ENCODE measurements at regions not wholly inside any gene's neighbourhood (a gene's known extent, or its start where the extent isn't known, plus 50 kb on each side); places are given as distances from the start of the nearest gene placed in this dataset.

DNA sequence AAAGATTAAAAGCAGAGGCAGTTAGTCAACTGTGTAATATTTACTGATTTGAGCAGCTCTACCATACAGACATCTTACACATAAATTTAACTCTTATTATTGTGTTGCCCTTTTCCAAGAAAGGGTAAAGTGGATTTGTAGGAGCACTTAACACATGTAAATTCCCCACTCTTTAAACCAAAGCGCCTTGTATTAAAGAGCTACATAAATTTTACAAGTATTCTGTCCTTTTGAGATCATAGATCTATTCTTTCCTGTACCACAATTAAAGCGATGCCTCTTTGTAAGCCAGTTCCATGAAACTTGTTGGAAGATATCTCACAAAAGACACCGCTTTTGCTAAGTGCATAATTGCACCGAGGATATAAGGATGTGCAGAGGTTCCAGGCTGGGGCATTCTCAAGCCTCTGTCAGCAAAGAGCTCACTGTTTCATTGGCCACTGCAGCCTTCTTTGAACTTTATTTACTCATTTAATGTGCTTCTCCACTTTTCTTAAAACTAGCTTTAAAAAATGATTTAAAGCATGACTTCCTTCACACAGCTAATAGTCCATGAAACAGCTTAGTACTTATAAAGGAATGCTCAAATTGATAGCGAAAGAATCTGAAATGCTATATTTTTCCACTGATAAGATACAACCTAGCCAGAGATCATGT lies 520.0 kb upstream of the TCF4 start:
- TF ChIP-seq, protein P1, sequence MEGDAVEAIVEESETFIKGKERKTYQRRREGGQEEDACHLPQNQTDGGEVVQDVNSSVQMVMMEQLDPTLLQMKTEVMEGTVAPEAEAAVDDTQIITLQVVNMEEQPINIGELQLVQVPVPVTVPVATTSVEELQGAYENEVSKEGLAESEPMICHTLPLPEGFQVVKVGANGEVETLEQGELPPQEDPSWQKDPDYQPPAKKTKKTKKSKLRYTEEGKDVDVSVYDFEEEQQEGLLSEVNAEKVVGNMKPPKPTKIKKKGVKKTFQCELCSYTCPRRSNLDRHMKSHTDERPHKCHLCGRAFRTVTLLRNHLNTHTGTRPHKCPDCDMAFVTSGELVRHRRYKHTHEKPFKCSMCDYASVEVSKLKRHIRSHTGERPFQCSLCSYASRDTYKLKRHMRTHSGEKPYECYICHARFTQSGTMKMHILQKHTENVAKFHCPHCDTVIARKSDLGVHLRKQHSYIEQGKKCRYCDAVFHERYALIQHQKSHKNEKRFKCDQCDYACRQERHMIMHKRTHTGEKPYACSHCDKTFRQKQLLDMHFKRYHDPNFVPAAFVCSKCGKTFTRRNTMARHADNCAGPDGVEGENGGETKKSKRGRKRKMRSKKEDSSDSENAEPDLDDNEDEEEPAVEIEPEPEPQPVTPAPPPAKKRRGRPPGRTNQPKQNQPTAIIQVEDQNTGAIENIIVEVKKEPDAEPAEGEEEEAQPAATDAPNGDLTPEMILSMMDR (IDR thresholded peaks at IDR 0.05; ENCODE audit: insufficient read depth, low read length, severe bottlenecking): no peak
- Histone ChIP-seq H3K36me3 (ENCODE audit: control insufficient read depth, insufficient read depth, low read length) (no peaks in the 10 kb centered on the region), H3K27me3 (ENCODE audit: control insufficient read depth, insufficient read depth, low read length) (no peaks in the 10 kb centered on the region), H3K4me3 (ENCODE audit: low read depth, low read length) (no peak overlapping the region)
- DNase-seq (ENCODE audit: low read depth) (no peak), FAIRE-seq (no peak)

DNA sequence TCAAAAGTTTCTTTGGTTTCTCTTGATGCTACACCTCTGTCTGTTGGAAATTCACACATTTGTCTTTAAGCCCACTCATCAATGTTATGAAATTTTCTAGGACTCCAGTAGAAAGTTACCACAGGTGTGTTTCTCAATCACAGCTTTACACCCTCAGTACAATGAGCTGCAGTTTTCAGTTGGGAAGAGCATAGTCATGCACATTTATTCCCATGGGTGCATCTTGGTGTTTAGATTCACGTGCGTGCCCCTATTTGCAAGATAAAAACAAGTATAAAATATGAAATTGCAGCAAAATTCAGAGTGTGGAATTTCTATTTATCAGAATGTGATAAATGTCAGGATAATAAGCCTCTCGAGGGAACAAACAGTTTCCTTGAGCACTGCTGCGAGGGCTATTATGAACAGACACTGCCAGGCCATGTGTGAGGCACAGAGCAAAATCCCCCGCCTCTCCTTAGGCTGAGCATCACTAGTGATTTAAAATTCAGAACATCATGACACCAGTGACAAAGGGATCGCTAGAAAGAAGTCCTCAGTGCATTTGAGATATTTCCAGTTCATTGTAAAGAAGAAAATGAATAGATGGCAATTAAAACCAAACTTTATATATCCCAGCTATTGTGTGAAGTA lies 512.2 kb upstream of the TCF4 start:
- Histone ChIP-seq H3K27me3 (ENCODE audit: control insufficient read depth, insufficient read depth, low read length) (no peaks in the 10 kb centered on the region), H3K36me3 (ENCODE audit: control insufficient read depth, insufficient read depth, low read length) (no peaks in the 10 kb centered on the region), H3K4me3 (ENCODE audit: low read depth, low read length) (no peak overlapping the region)
- TF ChIP-seq, protein P1 (IDR thresholded peaks at IDR 0.05; ENCODE audit: insufficient read depth, low read length, severe bottlenecking): no peak
- DNase-seq (ENCODE audit: low read depth): no peak
- FAIRE-seq: no peak

DNA sequence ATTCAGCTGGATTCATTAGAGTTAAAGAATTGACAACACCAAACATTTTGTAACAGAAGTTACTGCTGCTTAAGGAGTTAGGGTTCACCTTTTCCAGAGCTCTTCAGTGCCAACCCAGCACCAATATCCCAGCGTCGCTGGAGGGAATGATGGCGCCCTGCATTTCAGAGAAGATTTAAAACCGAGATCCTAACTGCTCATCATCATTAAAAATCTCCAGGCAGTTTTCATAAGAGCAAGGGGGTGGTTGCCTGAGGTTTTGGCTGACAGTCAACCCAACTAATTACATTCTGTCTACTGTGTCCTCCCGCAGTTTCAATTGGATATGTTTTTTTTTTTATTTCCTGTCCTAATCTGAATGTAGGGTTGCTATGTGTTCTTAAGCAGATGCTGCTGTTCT lies 509.6 kb upstream of the TCF4 start:
- TF ChIP-seq, protein P1 (IDR thresholded peaks at IDR 0.05; ENCODE audit: insufficient read depth, low read length, severe bottlenecking): no peak
- no peak for FAIRE-seq

DNA sequence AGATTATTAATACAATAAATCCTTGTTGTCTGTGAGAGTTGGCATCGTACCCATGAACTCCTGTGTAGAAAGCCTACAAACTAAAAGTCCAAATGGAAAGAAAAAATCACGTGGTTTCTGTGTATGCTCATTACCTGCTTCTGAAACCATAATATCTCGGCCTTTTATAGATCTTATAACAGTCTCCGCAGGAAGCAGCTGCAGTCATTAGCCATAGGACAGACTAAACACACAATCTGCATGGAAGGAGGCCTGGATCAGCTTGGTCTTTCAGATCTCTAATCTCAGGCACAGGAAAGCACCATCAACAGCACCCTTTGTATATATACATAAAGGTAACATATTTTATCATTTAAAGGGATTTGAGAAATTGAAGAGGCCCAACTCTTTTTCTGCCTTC lies 508.9 kb upstream of the TCF4 start:
- DNase-seq (ENCODE audit: low read depth) (no peak), FAIRE-seq (no peak)
- H3K36me3 ChIP-seq (ENCODE audit: control insufficient read depth, insufficient read depth, low read length): no peaks in the 10 kb centered on the region
- no peaks in the 10 kb centered on the region for H3K27me3 ChIP-seq (ENCODE audit: control insufficient read depth, insufficient read depth, low read length)
- H3K4me3 ChIP-seq (ENCODE audit: low read depth, low read length): no peak overlapping the region
- TF ChIP-seq, protein P1 (IDR thresholded peaks at IDR 0.05; ENCODE audit: insufficient read depth, low read length, severe bottlenecking): no peak

More for the DNA sequence above, 509.6 kb upstream of the TCF4 start:
- no peak for DNase-seq (ENCODE audit: low read depth)
- H3K36me3 ChIP-seq (ENCODE audit: control insufficient read depth, insufficient read depth, low read length): no peaks in the 10 kb centered on the region
- no peak overlapping the region for H3K4me3 ChIP-seq (ENCODE audit: low read depth, low read length)
- H3K27me3 ChIP-seq (ENCODE audit: control insufficient read depth, insufficient read depth, low read length): no peaks in the 10 kb centered on the region

DNA sequence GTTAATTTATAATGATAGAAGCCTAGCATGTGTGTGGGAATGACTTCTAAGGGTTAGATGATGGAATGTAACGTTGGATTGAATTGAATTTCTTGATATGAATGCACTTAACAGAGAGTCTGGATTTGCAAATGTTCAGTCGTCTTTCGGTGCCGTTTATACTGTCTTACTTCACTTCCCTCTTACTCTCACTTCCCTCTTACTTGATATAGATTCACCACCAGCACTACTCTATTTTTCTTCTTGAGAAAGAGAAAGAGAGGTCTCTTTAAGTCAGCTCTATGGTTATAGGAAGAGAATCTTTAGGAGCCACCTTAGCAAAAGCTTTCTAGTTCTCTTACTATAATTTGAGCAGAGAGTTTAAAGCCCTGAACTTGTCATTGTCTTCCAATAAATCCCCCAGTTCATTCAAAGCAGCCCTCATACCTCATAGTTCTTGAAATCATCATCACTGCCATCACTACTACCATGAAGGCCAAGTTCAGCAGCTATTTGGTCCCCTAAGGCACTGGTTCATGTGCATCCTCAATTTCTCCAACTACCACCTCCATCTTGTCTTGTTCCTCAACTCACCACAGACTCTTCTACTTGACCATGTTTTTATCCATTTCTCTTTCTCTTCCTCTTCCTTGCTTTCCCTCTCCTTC lies 501.7 kb upstream of the TCF4 start:
- TF ChIP-seq, protein P1 (IDR thresholded peaks at IDR 0.05; ENCODE audit: insufficient read depth, low read length, severe bottlenecking): no peak
- no peak overlapping the region for H3K4me3 ChIP-seq (ENCODE audit: low read depth, low read length)
- no peak for FAIRE-seq

More for the DNA sequence above, 501.7 kb upstream of the TCF4 start:
- Histone ChIP-seq H3K27me3 (ENCODE audit: control insufficient read depth, insufficient read depth, low read length) (no peaks in the 10 kb centered on the region), H3K36me3 (ENCODE audit: control insufficient read depth, insufficient read depth, low read length) (no peaks in the 10 kb centered on the region)
- no peak for DNase-seq (ENCODE audit: low read depth)

All from bronchial epithelial cell (primary cell).